Keratinocyte (primary cell): ENCODE measurements at regions not wholly inside any gene's neighbourhood (a gene's known extent, or its start where the extent isn't known, plus 50 kb on each side); places are given as distances from the start of the nearest gene placed in this dataset.

ENCODE experiments used
- DNase-seq: peaks from one replicate; pipeline ENCODE4 v3.0.0-alpha.2; 2011; ENCODE audit warnings: low read depth, missing footprints, low spot score
- FAIRE-seq: peaks from 2 replicates; lab custom pipeline; 2011; peaks lifted over from hg19 to GRCh38; lab: Jason Lieb, UNC
- H2AFZ ChIP-seq: 2 replicates; pipeline ENCODE4 v1.6.0; 2012; ENCODE audit warnings: low read length, control low read depth, inconsistent platforms; ENCODE audit not compliant: control insufficient read depth
- H3K27ac ChIP-seq: 2 replicates; pipeline ENCODE4 v1.5.1; 2011; ENCODE audit warnings: low read length; ENCODE audit not compliant: control insufficient read depth, insufficient read depth
- H3K27me3 ChIP-seq: 3 replicates; pipeline ENCODE4 v1.6.0; 2011; ENCODE audit warnings: low read length; ENCODE audit not compliant: control insufficient read depth, insufficient read depth; ENCODE audit errors: extremely low read depth
- H3K36me3 ChIP-seq, 2 experiments: 2 replicates in 1 of 2; 3 replicates in 1 of 2; pipeline ENCODE4 v1.5.1; 2011; ENCODE audit warnings: low read length in 2 of 2, mild to moderate bottlenecking in 1 of 2; ENCODE audit not compliant: control insufficient read depth in 2 of 2, insufficient read depth in 2 of 2; ENCODE audit errors: extremely low read depth in 1 of 2
- H3K4me1 ChIP-seq: 3 replicates; pipeline ENCODE4 v1.5.1; 2011; ENCODE audit warnings: low read length; ENCODE audit not compliant: control insufficient read depth, insufficient read depth; ENCODE audit errors: extremely low read depth
- H3K4me2 ChIP-seq: 3 replicates; pipeline ENCODE4 v1.6.0; 2011; ENCODE audit warnings: low read depth, low read length; ENCODE audit not compliant: control insufficient read depth, insufficient read depth; ENCODE audit errors: extremely low read depth
- H3K4me3 ChIP-seq, 3 experiments: fragments of 200-600 bp in 1 of 3; sonication (generic) in 1 of 3; 2 replicates in 2 of 3; 3 replicates in 1 of 3; pipeline ENCODE4 v1.5.1; 2011 to 2016; ENCODE audit warnings: low read length in 3 of 3, mild to moderate bottlenecking in 3 of 3, control low read depth in 2 of 3, inconsistent platforms in 1 of 3, low read depth in 1 of 3, mixed read lengths in 1 of 3, mixed run types in 1 of 3, moderate library complexity in 1 of 3; ENCODE audit not compliant: control insufficient read depth in 2 of 3, insufficient read depth in 2 of 3; ENCODE audit errors: extremely low read depth in 1 of 3
- H3K79me2 ChIP-seq: 2 replicates; pipeline ENCODE4 v1.6.0; 2012; ENCODE audit warnings: low read length; ENCODE audit not compliant: control insufficient read depth, insufficient read depth
- H3K9ac ChIP-seq: 3 replicates; pipeline ENCODE4 v1.6.0; 2011; ENCODE audit warnings: low read length; ENCODE audit not compliant: control insufficient read depth, insufficient read depth; ENCODE audit errors: extremely low read depth
- H3K9me1 ChIP-seq: 3 replicates; pipeline ENCODE4 v1.6.0; 2011; ENCODE audit warnings: low read length; ENCODE audit not compliant: control insufficient read depth, insufficient read depth; ENCODE audit errors: extremely low read depth
- H3K9me3 ChIP-seq: 2 replicates; pipeline ENCODE4 v1.5.1; 2012; ENCODE audit warnings: low read depth, low read length; ENCODE audit not compliant: control insufficient read depth
- H4K20me1 ChIP-seq: 3 replicates; pipeline ENCODE4 v1.6.0; 2011; ENCODE audit warnings: low read length; ENCODE audit not compliant: control insufficient read depth, insufficient read depth; ENCODE audit errors: extremely low read depth
- EZH2 ChIP-seq: IDR thresholded peaks from one replicate; pipeline ENCODE4 v1.6.1; 2012; ENCODE audit warnings: inconsistent platforms, mild to moderate bottlenecking, low read length, moderate library complexity
- dilution Hi-C: fragments of 300-500 bp; cut with MboI; formaldehyde crosslinking; loops from one replicate; pipeline ENCODE4 v1.7.0; 2020; ENCODE audit warnings: low sequenced_read_pairs; ENCODE audit not compliant: extremely low pct_ligation_motif_present
- TF ChIP-seq, protein P1 (sequence below), 3 experiments: IDR thresholded peaks in 1 of 3; conservative IDR thresholded peaks in 1 of 3; optimal IDR thresholded peaks in 1 of 3; 2 replicates in 2 of 3; 3 replicates in 1 of 3; pipeline versions ENCODE3 to v1.5.1; 2011; ENCODE audit warnings: low read length in 3 of 3, mild to moderate bottlenecking in 3 of 3, moderate library complexity in 2 of 3, control low read depth in 1 of 3, inconsistent platforms in 1 of 3; ENCODE audit not compliant: insufficient read depth in 2 of 3; ENCODE audit errors: extremely low read depth in 1 of 3

GRCh38 chr4:104912518-104912917 is 234.2 kb upstream of the TET2 start:
- dilution Hi-C loops, result no loop called here
- H3K79me2 ChIP-seq, result no peaks in the 10 kb centered on the region
- no peaks in the 10 kb centered on the region for H3K9me1 ChIP-seq
- no peaks in the 10 kb centered on the region for H3K4me1 ChIP-seq
- no peak overlapping the region for H3K4me2 ChIP-seq
- no peak overlapping the region for H2AFZ ChIP-seq
- no peak overlapping the region for H3K9ac ChIP-seq
- H3K4me3 ChIP-seq, result no peak overlapping the region
- no peaks in the 10 kb centered on the region for H4K20me1 ChIP-seq
- H3K27me3 ChIP-seq, result no peaks in the 10 kb centered on the region
- H3K9me3 ChIP-seq, result no peaks in the 10 kb centered on the region
- DNase-seq (no peak), FAIRE-seq (no peak)
- H3K36me3 ChIP-seq, result no peaks in the 10 kb centered on the region
- TF ChIP-seq EZH2, result no peak
- TF ChIP-seq, protein P1, sequence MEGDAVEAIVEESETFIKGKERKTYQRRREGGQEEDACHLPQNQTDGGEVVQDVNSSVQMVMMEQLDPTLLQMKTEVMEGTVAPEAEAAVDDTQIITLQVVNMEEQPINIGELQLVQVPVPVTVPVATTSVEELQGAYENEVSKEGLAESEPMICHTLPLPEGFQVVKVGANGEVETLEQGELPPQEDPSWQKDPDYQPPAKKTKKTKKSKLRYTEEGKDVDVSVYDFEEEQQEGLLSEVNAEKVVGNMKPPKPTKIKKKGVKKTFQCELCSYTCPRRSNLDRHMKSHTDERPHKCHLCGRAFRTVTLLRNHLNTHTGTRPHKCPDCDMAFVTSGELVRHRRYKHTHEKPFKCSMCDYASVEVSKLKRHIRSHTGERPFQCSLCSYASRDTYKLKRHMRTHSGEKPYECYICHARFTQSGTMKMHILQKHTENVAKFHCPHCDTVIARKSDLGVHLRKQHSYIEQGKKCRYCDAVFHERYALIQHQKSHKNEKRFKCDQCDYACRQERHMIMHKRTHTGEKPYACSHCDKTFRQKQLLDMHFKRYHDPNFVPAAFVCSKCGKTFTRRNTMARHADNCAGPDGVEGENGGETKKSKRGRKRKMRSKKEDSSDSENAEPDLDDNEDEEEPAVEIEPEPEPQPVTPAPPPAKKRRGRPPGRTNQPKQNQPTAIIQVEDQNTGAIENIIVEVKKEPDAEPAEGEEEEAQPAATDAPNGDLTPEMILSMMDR (optimal IDR thresholded peaks at IDR 0.05 in 1 of 3, IDR thresholded peaks at IDR 0.05 in 1 of 3, conservative IDR thresholded peaks at IDR 0.05 in 1 of 3; ENCODE audit: extremely low read depth in 1 of 3, insufficient read depth in 2 of 3, low read length in 3 of 3), result no peak
- no peak overlapping the region for H3K27ac ChIP-seq

GRCh38 chr4:104915373-104915772 is 231.3 kb upstream of the TET2 start:
- H3K27me3 ChIP-seq, result no peaks in the 10 kb centered on the region
- H3K27ac ChIP-seq, result no peak overlapping the region
- dilution Hi-C loops, result no loop called here
- H3K4me1 ChIP-seq, result no peaks in the 10 kb centered on the region
- DNase-seq, result no peak
- no peaks in the 10 kb centered on the region for H3K36me3 ChIP-seq
- no peak for FAIRE-seq
- no peaks in the 10 kb centered on the region for H3K9me1 ChIP-seq
- no peak overlapping the region for H3K4me3 ChIP-seq
- no peak overlapping the region for H3K4me2 ChIP-seq
- no peaks in the 10 kb centered on the region for H4K20me1 ChIP-seq
- no peak overlapping the region for H3K9ac ChIP-seq
- H3K9me3 ChIP-seq, result no peaks in the 10 kb centered on the region
- TF ChIP-seq, protein P1 (optimal IDR thresholded peaks at IDR 0.05 in 1 of 3, IDR thresholded peaks at IDR 0.05 in 1 of 3, conservative IDR thresholded peaks at IDR 0.05 in 1 of 3; ENCODE audit: extremely low read depth in 1 of 3, insufficient read depth in 2 of 3, low read length in 3 of 3), result no peak
- TF ChIP-seq EZH2, result no peak
- no peaks in the 10 kb centered on the region for H3K79me2 ChIP-seq
- H2AFZ ChIP-seq, result no peak overlapping the region
